ENCODE measurements at regions not wholly inside any gene's neighbourhood (a gene's known extent, or its start where the extent isn't known, plus 50 kb on each side); places are given as distances from the start of the nearest gene placed in this dataset.

GRCh38 chr7:106375499-106375898 is 90.7 kb upstream of the NAMPT start (continued):
- TF ChIP-seq ATF6 (CRISPR knock-in tag; conservative IDR thresholded peaks at IDR 0.05), result no peak

GRCh38 chr7:106374437-106374836 is 89.7 kb upstream of the NAMPT start:
- POLR2A ChIA-PET, result no interaction called here
- Histone ChIP-seq H3K4me1 (ENCODE audit: insufficient read depth, low read length) (peaks cover 10% of the 10 kb centered on the region), H3K9ac (ENCODE audit: insufficient read depth, low read depth, low read length) (no peak overlapping the region), H3K79me2 (ENCODE audit: insufficient read depth, low read length) (no peaks in the 10 kb centered on the region), H3K36me3 (replicated peaks in 1 of 2; ENCODE audit: control insufficient read depth in 1 of 2, insufficient read depth in 2 of 2, low read length in 2 of 2) (no peaks in the 10 kb centered on the region), H3K27ac (ENCODE audit: extremely low read length, insufficient read depth, low read length) (no peak overlapping the region), H3K9me3 (ENCODE audit: low read length) (no peaks in the 10 kb centered on the region), H3K4me2 (ENCODE audit: low read depth, low read length) (no peak overlapping the region), H2AFZ (ENCODE audit: low read length) (no peak overlapping the region), H3K27me3 (ENCODE audit: control insufficient read depth in 1 of 2, insufficient read depth in 2 of 2, low read length in 2 of 2) (peaks cover 0 to 6% of the 10 kb centered on the region in 2 experiments; a peak in 2 of 5 replicates), H4K20me1 (ENCODE audit: insufficient read depth, low read length) (no peaks in the 10 kb centered on the region), H3K4me3 (replicated peaks in 1 of 3; ENCODE audit: insufficient read depth in 1 of 3, low read depth in 2 of 3, low read length in 3 of 3) (no peak overlapping the region)
- in situ Hi-C loops (cut with HindIII; ENCODE audit: extremely low pct_ligation_motif_present, low pct_unique_long_range_greater_than_20kb), result no loop called here
- ATAC-seq (no peak), DNase-seq (ENCODE audit: low spot score) (no peak), FAIRE-seq (no peak)
- CTCF ChIA-PET (ENCODE audit: low intra/inter-chr PET ratio, low total read pairs), result no interaction called here
- WGBS (ENCODE audit: low lambda C conversion rate), result 31% methylated on average over 1 of the region's 1 CpG
- intact Hi-C loops (cut with micrococcal nuclease; ENCODE audit: unreplicated experiment), result no loop called here
- no TSS peak for BruUV-seq (replicated peaks)
- TF ChIP-seq SIX1 (CRISPR knock-in tag; IDR thresholded peaks at IDR 0.05; ENCODE audit: borderline replicate concordance), result no peak
- TF ChIP-seq RBM39 (IDR thresholded peaks at IDR 0.05; ENCODE audit: low read depth, low read length, poor library complexity, severe bottlenecking), result no peak
- TF ChIP-seq FOXO1 (CRISPR knock-in tag; IDR thresholded peaks at IDR 0.05), result no peak
- TF ChIP-seq ZNF468 (CRISPR knock-in tag; IDR thresholded peaks at IDR 0.05), result no peak
- TF ChIP-seq ZNF232 (CRISPR knock-in tag; IDR thresholded peaks at IDR 0.05; ENCODE audit: borderline replicate concordance), result no peak
- TF ChIP-seq ZFP62 (CRISPR knock-in tag; IDR thresholded peaks at IDR 0.05), result no peak
- no peak for TF ChIP-seq ZBTB42 (CRISPR knock-in tag; IDR thresholded peaks at IDR 0.05)
- no peak for TF ChIP-seq HBP1 (CRISPR knock-in tag; IDR thresholded peaks at IDR 0.05; ENCODE audit: low read depth)
- no peak for TF ChIP-seq KLF9 (CRISPR knock-in tag; IDR thresholded peaks at IDR 0.05; ENCODE audit: low read depth)
- TF ChIP-seq NR0B2 (CRISPR knock-in tag; IDR thresholded peaks at IDR 0.05), result no peak
- TF ChIP-seq MXD3 (CRISPR knock-in tag; IDR thresholded peaks at IDR 0.05), result no peak
- TF ChIP-seq RFXAP (CRISPR knock-in tag; IDR thresholded peaks at IDR 0.05; ENCODE audit: borderline replicate concordance), result no peak

All from HepG2 (cell line).